IMR-90 (cell line): ENCODE measurements at regions not wholly inside any gene's neighbourhood (a gene's known extent, or its start where the extent isn't known, plus 50 kb on each side); places are given as distances from the start of the nearest gene placed in this dataset.

Experiments used
- CEBPB ChIP-seq: IDR thresholded peaks from 2 replicates; pipeline ENCODE4 v1.6.1; 2012; ENCODE audit warnings: low read depth, low read length, improper control_type of control experiment
- CTCF ChIP-seq: conservative IDR thresholded peaks from 2 replicates; pipeline ENCODE4 v1.5.1; 2012; ENCODE audit warnings: mild to moderate bottlenecking, low read depth, low read length, improper control_type of control experiment
- FOS ChIP-seq: fragments of 150-350 bp; IDR thresholded peaks from 2 replicates; pipeline ENCODE4 v1.6.1; 2016; ENCODE audit warnings: low read depth, low read length
- POLR2A ChIP-seq: IDR thresholded peaks from 2 replicates; pipeline ENCODE4 v1.6.1; 2012; ENCODE audit warnings: mild to moderate bottlenecking, low read depth, low read length
- RFX5 ChIP-seq: IDR thresholded peaks from 2 replicates; pipeline ENCODE4 v1.8.0; 2012; ENCODE audit warnings: low read depth, mild to moderate bottlenecking, low read length, moderate library complexity
- SMC3 ChIP-seq: fragments of 150-350 bp; IDR thresholded peaks from 2 replicates; pipeline ENCODE4 v1.6.1; 2016; ENCODE audit warnings: low read depth, mild to moderate bottlenecking, antibody characterized with exemption, low read length, moderate library complexity
- USF2 ChIP-seq: fragments of 150-350 bp; IDR thresholded peaks from 2 replicates; pipeline ENCODE4 v1.6.1; 2017; ENCODE audit warnings: mild to moderate bottlenecking, antibody characterized with exemption, low read length, low read depth

GRCh38 chr1:80444171-80444570 is 1356.6 kb upstream of the ADGRL2 start:
- TF ChIP-seq CTCF: no peak
- no peak for TF ChIP-seq RFX5
- TF ChIP-seq SMC3: no peak
- no peak for TF ChIP-seq POLR2A
- no peak for TF ChIP-seq FOS
- no peak for TF ChIP-seq CEBPB
- TF ChIP-seq USF2: no peak
